ENCODE measurements at regions not wholly inside any gene's neighbourhood (a gene's known extent, or its start where the extent isn't known, plus 50 kb on each side); places are given as distances from the start of the nearest gene placed in this dataset.
"Not testable (repeated sequence)": the region's sequence is repeated elsewhere in the genome, so short reads cannot be mapped to it uniquely, and the experiment has no call there.

DNA sequence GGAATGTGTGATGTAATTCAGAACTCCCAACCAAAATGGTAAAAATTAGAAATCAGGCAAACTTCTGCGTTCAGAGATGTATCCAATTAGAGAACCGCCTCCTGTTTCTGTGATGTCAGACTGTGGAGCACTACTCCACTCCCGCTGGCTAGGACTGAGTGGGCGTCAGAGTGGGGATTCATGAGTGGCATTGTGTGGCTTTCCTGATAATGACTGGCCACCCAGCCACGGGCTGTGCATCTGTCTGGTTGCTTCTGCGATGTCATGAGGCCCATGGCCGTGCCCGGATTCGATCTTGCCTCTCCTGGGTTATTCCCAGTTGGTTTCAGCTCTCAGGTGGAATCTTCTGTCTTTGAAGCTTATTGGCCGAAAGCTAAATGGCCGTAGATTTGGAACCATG lies 87.1 kb upstream of the KCNA1 start:
- DNase-seq = no peak

GRCh38 chr12:4824380-4824779 lies 85.3 kb upstream of the KCNA1 start:
- DNase-seq = no peak

DNA sequence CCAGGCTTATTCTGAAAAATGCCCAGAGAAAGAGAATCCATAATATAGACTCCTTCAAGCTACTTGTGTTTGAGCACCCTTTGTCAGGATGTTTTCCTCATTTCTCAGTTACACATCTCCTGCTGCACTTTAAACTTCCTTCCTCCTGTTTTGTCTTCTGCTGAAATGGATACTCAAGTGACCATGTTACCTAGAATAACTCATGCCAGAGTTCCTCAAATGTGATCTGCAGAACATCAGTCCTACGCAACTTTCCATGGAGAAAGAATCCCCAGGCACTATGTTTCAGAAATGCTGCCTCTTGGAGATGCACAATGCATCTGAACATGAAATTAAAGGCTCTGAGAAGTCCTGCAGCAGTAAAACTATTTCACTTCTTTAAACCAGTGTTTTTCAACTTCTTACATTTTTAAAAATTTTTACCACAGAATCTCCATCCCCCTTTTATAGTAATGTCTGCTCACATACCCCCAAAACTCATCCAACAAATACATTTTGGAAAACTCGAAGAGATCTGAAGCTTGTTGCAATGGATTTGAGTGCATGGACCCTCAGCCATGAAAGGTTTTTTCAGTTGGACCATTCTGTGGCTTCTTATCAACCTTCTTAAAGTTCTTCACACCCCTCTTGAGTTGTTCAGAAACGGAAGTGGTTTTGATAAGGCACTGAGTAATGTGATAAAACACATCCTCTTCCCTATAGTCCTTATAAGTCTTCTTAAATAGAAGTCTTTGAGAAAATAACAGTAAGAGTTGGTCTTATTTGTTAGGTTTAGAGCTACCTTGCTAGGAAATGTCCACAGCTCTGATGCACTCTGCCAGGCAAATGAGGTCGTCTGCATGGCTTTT lies 84.5 kb upstream of the KCNA1 start:
- no peak for DNase-seq

- DNase-seq = no peak
Measured at GRCh38 chr12:4826909-4827308, 82.8 kb upstream of the KCNA1 start.

GRCh38 chr12:4828176-4828575 lies 81.5 kb upstream of the KCNA1 start:
- no peak for DNase-seq

DNA sequence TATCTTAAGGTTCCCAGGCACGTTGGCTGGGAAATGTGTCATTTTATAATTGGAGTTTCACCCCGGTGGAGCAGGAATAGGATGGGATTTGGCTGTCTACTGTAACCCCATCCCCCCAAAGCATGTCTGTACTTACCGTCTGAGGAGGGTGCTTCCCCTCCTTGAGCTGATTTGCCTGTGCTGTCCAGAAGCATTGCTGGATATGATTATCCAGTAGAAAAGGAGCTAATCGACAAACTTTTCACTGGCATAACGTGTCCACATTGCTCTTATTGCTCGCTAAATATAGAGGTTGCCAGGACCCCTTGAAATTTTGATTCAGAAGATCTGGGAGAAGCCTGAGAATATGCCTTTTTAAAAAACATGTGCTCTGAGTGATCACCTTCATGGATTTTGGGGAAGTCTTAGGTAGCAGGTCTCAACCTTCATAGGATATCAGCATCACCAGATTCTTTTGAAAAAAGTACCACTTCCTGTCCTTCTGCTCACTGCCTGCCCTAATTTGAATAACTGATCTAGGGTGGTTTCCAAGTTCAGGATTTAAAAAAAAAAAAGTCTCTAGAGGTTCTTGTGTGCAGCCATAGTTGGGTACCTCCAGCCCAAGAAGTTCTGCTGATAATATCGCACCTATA lies 80.4 kb upstream of the KCNA1 start:
- DNase-seq = no peak

- DNase-seq = no peak
Measured at GRCh38 chr12:4829793-4830162, 79.9 kb upstream of the KCNA1 start.

DNA sequence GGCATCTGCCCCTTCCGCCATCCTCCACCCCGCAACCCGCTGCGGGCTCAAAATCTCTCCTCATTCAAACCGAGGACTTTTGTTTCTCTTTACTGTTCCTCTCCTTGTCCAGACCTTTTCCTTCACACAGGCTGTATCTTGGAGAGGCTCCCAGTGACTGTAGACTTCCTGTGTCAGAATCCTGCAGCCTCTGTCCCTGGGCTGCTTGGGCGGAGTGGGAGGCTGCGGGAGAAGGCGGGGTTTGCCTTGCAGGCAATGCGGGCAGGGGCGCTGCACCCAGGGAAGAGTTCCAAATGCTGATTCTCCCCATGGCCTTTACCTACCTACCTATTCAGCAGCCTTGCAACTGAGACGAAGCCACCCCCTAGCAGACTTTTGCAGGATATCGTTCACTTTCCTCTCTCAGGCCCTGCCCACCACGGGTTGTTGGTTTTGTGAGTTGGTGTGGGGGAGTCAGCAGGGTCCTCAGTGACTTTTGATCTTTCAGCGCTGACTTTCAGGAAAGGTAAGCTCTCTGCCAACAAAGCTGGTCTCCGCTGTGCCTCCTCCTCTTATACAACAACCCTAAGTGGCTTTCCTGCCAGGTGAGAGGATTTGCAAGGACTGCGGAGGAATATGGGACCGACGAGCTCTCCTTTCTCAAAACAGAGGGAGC lies 79.0 kb upstream of the KCNA1 start:
- no peak for DNase-seq

DNA sequence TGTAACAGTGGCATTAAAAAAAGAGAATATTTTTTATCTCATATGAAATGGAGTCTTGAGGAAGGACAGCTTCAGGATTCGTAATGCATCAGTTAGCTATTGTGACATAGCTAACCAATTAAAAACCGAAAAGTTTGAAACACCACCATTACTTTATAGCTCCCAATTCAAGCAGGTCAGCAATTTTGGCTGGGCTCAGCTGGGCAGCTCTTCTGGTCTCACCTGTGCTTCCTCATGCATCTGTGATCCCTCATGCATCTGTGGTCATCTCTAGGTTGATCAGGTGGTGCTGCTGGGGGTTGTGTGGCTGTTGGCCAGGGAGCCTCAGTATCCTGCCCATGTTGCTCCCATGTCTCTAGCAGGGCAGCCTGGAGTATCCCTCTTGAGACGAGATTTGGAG lies 76.7 kb upstream of the KCNA1 start:
- no peak for DNase-seq

DNA sequence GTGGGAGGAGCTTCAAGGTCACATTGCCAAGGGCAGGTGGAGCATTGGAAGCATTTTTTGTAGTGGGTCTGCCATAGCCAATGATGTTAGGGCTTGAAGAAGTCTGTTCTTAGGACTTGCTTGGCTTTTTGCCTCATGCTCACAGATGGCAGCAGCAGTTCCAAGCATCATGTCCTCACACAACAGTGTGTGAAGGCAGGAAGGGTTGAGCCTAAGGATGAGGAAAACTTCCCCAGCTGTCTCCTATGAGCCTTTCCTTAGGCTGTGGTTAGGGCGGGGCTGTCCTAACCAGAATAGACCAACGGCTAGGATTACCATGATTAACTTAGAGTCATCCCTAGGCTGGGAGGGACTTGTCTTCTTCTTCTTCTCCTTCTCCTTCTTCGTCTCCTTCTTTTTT lies 76.2 kb upstream of the KCNA1 start:
- DNase-seq = no peak

- DNase-seq = not testable (repeated sequence)
Measured at GRCh38 chr12:4842401-4842800, 67.3 kb upstream of the KCNA1 start.

DNA sequence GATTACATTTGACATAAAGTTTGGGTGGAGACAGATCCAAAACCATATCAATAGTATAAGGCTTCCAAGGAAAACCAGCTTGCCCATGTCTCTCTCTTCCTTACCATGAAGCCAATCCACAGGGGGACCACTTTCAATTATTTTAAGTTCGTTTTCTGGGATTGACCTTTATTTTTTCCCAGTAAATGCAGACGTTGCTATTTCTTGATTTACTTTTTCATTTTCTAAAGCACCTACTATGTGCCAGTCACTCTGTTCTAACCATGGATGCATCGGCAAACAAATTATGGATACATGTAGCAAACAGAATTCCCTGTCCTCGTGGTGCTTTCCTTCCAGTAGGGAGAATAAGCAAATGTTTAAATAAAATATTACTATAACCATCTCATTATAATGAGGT lies 65.8 kb upstream of the KCNA1 start:
- DNase-seq = no peak

- no peak for DNase-seq
Measured at GRCh38 chr12:4847713-4848112, 62.0 kb upstream of the KCNA1 start.

GRCh38 chr12:4849115-4849541 lies 60.6 kb upstream of the KCNA1 start:
- no peak for DNase-seq

DNA sequence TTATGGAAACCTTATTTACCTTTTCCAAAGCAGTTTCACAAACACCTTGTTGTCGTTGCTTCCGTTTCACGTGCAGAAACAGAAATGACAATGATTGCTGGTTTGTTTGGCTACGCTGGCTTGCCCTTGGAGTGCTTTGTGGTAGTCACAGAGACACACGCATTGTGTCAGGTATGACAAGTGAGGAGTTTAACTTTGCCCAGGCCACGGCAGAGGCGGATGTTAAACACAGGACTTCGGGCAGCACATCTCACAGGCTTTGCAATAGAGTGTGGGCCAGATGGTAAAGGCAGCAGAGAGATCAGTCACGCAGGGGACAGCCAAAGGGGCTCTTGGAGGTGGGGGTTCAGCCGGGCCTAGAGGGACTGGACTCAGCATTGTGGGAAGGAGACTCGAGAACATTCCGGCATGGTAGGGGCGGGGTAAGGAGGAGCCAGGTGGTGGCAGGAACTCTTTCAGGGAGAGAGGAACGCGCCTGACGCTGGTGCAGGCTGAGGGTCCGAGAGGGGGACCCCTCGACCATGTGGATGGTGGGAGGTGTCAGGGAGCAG lies 59.8 kb upstream of the KCNA1 start:
- no peak for DNase-seq

DNA sequence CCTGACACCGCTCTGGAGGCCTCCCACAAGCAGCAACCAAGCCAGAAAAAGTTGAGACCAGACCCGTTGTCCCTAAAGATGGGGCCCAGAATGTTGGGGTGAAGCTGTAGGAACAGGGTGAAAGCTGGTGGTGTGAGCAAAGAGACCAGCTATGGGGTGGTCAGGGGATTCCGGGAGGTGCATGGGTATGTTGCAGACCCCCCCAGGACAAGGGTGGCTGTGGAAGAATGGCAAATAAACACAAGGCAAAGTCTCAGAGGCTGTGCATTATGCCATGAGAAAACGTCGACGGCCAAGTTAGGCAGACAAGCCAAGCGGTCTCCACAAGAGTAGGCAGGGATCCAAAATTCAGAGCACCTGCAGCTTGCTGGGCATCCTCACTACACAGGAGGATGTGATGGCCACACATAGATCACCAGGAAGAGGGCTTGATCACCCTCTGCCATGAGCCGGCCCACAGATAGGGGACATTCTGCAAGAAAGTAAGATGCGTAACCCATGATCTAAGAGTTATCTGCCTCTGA lies 58.8 kb upstream of the KCNA1 start:
- peak in 1 of 2 experiments; percentile 6 for DNase-seq

- no peak for DNase-seq
Measured at GRCh38 chr12:4852308-4852707, 57.4 kb upstream of the KCNA1 start.

DNA sequence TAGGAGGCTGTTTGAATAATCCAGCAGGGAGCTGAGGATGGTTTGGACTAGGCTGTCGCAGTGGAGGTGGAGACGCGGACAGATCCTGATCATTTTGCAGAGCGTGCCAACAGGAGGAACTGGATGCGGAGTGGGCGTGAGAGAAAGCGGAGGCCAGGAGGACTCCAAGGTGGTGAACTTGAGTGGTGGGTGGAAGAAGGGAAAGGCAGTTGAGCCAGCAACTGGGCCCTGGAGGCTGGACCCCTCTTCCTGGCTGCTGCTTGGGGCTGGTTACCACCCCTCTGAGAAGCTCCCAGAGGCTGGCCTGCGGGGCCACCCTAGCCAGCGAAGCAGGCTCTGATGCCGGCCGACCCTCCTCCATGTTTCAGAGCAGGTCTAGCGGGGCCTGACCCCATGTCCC lies 56.8 kb upstream of the KCNA1 start:
- no peak for DNase-seq

DNA sequence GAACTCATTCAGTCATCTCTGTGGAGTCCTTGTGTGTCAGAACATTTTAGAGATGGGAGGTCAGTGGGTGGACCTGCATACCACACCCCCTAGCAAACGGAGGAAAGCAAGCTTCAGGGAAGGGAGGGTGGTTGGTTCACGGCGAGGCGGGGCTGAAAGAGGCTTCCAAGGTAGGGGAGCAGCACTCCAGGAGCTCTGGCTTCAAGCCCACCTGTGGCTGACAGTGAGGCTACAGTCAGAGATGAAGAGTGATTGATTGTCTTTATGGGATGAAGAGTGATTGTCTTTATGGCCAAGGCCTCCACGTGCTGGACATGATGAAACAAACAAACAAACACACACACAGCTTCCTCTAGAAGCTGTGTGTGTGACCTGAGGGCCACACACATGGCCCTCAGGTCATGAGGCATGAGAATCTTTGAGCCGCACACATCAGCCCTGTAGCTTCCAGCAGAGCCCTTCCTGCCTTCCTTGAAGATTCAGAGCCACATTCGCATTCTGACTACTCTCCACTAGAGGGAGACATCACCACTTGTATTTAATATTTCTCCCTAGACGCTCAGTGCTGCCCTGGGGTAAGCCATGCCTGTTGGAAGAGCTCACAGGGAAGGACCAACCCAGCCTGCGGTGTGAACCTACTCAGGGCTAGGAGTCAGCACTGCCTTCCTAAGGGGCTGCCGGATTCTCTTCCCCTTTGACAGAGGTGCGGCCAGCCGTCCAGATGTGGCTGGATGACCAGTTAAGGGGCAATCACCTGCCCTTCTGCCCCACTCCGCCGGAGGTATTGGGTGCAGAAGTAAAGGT lies 54.4 kb upstream of the KCNA1 start:
- peak in 1 of 2 experiments; percentile 58 for DNase-seq

GRCh38 chr12:4856596-4856995 lies 53.1 kb upstream of the KCNA1 start:
- no peak for DNase-seq

- peak; percentile 52 to 72 for DNase-seq
Measured at GRCh38 chr12:4857472-4858291, 52.0 kb upstream of the KCNA1 start.

GRCh38 chr12:4858386-4858785 lies 51.3 kb upstream of the KCNA1 start:
- peak in 1 of 2 experiments; percentile 44 for DNase-seq

Measured in cerebellar nuclear complex (tissue), 1 donor.